Cardiac muscle cell (in vitro differentiated cells and primary cell): ENCODE measurements at regions not wholly inside any gene's neighbourhood (a gene's known extent, or its start where the extent isn't known, plus 50 kb on each side); places are given as distances from the start of the nearest gene placed in this dataset.
"Not testable (repeated sequence)": the region's sequence is repeated elsewhere in the genome, so short reads cannot be mapped to it uniquely, and the experiment has no call there.

Source experiments
- DNase-seq, 2 donors: peaks; one replicate each; pipeline versions ENCODE4 v3.0.0 to v3.0.0-alpha.2; 2010 to 2017; ENCODE audit warnings: low read depth in 1 of 2, low spot score in 1 of 2
- H3K27ac ChIP-seq: fragments of 200-600 bp; sonication (generic); 2 replicates; pipeline ENCODE4 v1.5.1; 2016
- H3K27me3 ChIP-seq: fragments of 200-600 bp; sonication (generic); 2 replicates; pipeline ENCODE4 v1.6.0; 2016; ENCODE audit warnings: control low read depth
- H3K36me3 ChIP-seq: fragments of 200-600 bp; sonication (generic); 2 replicates; pipeline ENCODE4 v1.5.1; 2016; ENCODE audit warnings: control low read depth
- H3K4me1 ChIP-seq: fragments of 200-600 bp; sonication (generic); 2 replicates; pipeline ENCODE4 v1.8.1; 2017; ENCODE audit warnings: low read depth, mild to moderate bottlenecking, mixed run types
- H3K4me3 ChIP-seq: fragments of 200-600 bp; sonication (generic); 2 replicates; pipeline ENCODE4 v1.5.1; 2016; ENCODE audit warnings: mild to moderate bottlenecking
- H3K9me3 ChIP-seq: fragments of 200-600 bp; sonication (generic); 2 replicates; pipeline ENCODE4 v1.5.1; 2017; ENCODE audit warnings: low read depth, mild to moderate bottlenecking, control low read depth
- TF ChIP-seq, protein P1 (sequence below): IDR thresholded peaks from 2 replicates; pipeline ENCODE4 v1.5.1; 2012; ENCODE audit warnings: low read depth, mild to moderate bottlenecking, low read length

DNA sequence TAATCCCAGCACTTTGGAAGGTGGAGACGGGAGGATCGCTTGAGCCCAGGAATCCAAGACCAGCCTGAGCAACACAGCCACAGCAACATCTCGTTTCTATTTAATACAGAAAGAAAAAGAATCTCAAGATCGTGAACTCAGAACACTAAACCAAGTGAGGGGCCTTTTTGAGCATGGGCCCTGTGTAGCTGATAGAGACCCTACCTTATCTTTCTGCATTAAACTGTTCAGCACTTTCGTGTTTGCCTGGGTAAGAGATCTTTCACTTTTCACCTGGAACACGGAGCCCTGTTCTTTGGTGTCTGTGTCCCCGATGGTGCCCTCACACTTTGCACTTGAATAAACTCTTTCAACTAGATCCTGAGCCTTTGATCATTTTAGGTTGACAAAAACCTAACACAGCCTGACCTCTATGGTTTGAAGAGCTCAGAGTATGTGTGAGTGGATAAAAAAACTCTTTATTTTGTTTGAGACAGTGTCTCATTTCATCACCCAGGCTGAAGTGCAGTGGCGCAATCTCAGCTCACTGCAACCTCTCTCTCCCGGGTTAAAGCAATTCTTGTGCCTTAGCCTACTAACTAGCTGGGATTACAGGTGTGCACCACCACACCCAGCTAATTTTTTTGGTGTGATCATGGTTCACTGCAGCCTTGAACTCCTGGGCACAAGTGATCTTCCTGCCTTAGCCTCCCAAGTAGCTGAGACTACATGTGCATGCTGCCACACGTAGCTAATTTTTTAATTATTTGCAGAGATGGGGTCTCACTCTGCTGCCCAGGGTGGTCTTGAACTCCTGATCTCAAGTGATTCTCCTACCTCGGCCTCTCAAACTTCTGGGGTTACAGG is 83.8 kb upstream of the GRIN2A start:
- H3K4me3 ChIP-seq = no peak overlapping the region
- no peaks in the 10 kb centered on the region for H3K27me3 ChIP-seq
- H3K27ac ChIP-seq = peak overlapping the region; percentile 79
- no peaks in the 10 kb centered on the region for H3K36me3 ChIP-seq
- peaks cover 14% of the 10 kb centered on the region for H3K4me1 ChIP-seq
- H3K9me3 ChIP-seq = no peaks in the 10 kb centered on the region
- TF ChIP-seq, protein P1, sequence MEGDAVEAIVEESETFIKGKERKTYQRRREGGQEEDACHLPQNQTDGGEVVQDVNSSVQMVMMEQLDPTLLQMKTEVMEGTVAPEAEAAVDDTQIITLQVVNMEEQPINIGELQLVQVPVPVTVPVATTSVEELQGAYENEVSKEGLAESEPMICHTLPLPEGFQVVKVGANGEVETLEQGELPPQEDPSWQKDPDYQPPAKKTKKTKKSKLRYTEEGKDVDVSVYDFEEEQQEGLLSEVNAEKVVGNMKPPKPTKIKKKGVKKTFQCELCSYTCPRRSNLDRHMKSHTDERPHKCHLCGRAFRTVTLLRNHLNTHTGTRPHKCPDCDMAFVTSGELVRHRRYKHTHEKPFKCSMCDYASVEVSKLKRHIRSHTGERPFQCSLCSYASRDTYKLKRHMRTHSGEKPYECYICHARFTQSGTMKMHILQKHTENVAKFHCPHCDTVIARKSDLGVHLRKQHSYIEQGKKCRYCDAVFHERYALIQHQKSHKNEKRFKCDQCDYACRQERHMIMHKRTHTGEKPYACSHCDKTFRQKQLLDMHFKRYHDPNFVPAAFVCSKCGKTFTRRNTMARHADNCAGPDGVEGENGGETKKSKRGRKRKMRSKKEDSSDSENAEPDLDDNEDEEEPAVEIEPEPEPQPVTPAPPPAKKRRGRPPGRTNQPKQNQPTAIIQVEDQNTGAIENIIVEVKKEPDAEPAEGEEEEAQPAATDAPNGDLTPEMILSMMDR = no peak
- DNase-seq = no peak

DNA sequence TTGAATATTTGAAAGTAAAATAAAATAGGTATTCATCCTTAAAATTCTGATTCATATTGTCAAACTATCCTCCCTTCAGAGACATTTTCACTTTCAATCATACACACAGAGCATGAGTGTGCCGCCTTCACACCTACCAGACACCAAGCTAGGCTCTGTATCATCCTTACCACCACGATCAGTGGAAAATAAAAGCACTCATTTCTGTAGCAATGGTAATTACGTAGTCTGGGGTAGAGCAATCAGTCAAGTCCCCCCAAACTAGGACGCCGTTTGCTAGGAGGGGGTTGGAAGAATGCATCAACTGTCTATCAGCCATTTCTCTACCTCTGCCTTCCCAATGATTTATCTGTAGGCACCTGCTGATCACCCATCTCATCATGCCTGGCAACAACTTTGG is 84.6 kb upstream of the GRIN2A start:
- no peaks in the 10 kb centered on the region for H3K36me3 ChIP-seq
- peaks cover 9% of the 10 kb centered on the region for H3K4me1 ChIP-seq
- no peak overlapping the region for H3K27ac ChIP-seq
- H3K4me3 ChIP-seq = no peak overlapping the region
- no peaks in the 10 kb centered on the region for H3K9me3 ChIP-seq
- no peaks in the 10 kb centered on the region for H3K27me3 ChIP-seq
- no peak for DNase-seq
- TF ChIP-seq, protein P1 = no peak

DNA sequence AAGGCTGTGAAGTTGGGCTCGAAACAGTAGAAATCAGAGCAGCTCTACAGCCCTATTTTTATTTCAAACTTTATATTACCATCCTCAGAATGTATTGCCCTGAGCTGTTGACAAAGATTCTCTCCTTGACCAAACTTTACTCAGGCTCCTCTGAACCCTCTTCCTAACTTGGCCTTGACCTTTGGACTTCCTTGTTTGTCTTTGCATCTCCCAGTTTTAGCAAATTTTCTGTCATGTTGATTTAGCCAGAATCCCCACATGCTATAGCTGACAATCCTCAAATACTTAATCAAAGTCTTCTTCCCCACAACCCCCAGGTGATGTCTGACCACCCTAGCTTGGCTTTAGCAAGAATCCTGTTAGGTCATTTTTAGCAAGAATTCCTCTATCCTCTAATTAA is 87.4 kb upstream of the GRIN2A start:
- Histone ChIP-seq H3K4me3 (no peak overlapping the region), H3K27me3 (no peaks in the 10 kb centered on the region), H3K9me3 (no peaks in the 10 kb centered on the region), H3K36me3 (no peaks in the 10 kb centered on the region), H3K27ac (no peak overlapping the region), H3K4me1 (peaks cover 3% of the 10 kb centered on the region)
- TF ChIP-seq, protein P1 = no peak
- no peak for DNase-seq

DNA sequence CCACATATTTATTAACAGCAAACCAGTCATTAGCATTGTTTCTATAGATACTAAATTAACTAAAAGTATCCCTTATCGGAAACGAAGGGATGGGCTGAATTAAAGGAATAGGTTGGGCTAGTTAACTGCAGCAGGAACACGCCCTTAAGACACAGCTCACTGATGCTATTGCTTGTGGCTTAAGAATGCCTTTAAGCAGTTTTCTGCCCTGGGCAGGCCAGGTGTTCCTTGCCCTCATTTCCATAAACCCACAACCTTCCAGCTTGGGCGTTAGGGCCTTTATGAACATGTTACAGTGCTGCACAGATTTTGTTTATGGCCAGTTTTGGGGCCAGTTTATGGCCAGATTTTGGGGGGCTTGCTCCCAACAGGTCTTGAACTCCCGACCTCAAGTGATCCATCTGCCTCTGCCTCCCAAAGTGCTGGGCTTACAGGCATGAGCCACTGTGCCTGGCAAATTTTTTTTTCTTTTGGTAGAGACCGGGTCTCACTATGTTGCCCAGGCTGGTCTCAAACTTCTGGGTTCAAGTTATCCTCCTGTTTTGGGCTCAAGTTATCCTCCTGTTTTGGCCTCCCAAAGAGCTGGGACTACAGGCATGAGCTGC is 90.1 kb upstream of the GRIN2A start:
- H3K27ac ChIP-seq, H3K4me3 ChIP-seq, H3K36me3 ChIP-seq, DNase-seq, H3K4me1 ChIP-seq, H3K9me3 ChIP-seq, H3K27me3 ChIP-seq: not testable (repeated sequence)

DNA sequence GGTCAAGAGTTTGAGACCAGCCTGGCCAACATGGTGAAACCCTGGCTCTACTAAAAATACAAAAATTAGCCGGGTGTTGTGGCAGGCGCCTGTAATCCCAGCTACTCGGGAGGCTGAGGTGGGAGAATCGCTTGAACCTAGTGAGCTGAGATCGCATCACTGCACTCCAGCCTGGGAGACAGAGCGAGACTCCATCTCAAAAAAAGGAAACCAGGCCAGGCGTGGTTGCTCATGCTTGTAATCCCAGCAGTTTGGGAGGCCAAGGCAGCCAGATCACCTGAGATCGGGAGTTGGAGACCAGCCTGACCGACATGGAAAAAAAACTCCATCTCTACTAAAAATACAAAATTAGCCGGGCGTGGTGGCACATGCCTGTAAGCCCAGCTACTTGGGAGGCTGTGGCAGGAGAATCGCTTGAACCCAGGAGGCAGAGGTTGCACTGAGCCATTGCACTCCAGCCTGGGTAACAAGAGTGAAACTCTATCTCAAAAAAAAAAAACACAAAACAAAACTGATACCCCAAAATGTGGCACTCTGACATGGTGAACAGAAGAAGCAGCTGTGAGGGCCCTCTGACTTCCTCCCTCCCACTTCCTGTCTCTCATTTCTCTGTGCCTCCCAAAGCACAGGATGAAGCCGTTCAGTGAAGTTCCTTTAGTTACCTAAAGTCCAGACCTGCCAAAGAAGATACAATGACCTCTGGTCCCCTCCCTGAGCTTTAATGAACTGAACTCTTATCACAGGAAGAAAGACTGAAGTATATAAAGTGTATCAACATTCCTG is 93.2 kb upstream of the GRIN2A start:
- not testable (repeated sequence) for H3K27me3 ChIP-seq, H3K36me3 ChIP-seq, H3K4me3 ChIP-seq, H3K4me1 ChIP-seq, H3K27ac ChIP-seq, H3K9me3 ChIP-seq, DNase-seq

DNA sequence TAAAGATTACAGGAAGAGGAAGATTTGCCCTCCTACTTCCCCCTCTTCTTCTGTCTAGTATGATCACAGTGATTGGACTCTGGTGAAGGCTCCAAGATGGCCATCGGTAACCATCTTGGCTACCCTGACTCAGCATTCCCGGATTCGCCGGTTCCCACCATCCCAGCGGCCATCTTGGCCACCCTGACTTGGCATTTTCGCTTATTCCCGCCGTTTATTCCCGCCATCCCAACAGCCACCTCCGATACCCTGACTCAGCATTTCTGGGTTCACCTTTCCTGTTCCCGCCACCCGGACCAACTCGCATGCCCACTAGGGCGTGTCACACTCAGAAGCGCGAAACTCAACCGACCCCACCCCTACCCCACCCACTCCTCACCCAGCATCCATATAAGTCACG is 95.4 kb upstream of the GRIN2A start:
- peaks cover 30% of the 10 kb centered on the region for H3K4me1 ChIP-seq
- TF ChIP-seq, protein P1 = no peak

More for the DNA sequence above, 95.4 kb upstream of the GRIN2A start:
- no peak overlapping the region for H3K27ac ChIP-seq
- no peak overlapping the region for H3K4me3 ChIP-seq
- H3K36me3 ChIP-seq = no peaks in the 10 kb centered on the region
- no peaks in the 10 kb centered on the region for H3K9me3 ChIP-seq
- no peaks in the 10 kb centered on the region for H3K27me3 ChIP-seq
- DNase-seq = no peak
